C4-2B (cell line): ENCODE measurements at regions not wholly inside any gene's neighbourhood (a gene's known extent, or its start where the extent isn't known, plus 50 kb on each side); places are given as distances from the start of the nearest gene placed in this dataset.

Experiments used
- H3K27ac ChIP-seq: fragments of 450-650 bp; 2 replicates; pipeline ENCODE4 v1.5.1; 2017
- ZFX ChIP-seq: fragments of 450-650 bp; IDR thresholded peaks from 2 replicates; pipeline ENCODE4 v1.6.1; 2017
- TF ChIP-seq, protein P1 (sequence below): fragments of 450-650 bp; conservative IDR thresholded peaks from 2 replicates; pipeline ENCODE4 v1.5.1; 2017; ENCODE audit warnings: mild to moderate bottlenecking

DNA sequence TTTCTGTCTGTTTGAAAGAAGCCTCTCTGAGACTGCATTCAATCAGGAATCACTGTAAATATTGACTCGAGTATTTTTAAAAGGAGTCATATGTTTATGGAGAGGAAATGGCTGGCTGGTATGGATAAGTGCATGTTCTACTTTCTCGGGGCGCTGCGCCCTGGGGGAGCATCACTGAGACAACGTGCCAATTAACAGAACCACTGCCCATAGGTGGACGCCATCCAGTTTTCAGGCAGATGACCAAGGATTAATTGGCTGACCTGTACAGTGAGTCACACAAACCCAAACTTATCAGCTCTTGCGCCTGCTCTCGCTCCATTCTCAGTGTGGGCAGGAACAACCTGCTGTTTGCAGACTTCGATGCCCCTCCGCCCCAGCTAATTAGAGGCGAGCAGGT lies 571.2 kb downstream of the QKI start:
- no peak overlapping the region for H3K27ac ChIP-seq
- TF ChIP-seq, protein P1, sequence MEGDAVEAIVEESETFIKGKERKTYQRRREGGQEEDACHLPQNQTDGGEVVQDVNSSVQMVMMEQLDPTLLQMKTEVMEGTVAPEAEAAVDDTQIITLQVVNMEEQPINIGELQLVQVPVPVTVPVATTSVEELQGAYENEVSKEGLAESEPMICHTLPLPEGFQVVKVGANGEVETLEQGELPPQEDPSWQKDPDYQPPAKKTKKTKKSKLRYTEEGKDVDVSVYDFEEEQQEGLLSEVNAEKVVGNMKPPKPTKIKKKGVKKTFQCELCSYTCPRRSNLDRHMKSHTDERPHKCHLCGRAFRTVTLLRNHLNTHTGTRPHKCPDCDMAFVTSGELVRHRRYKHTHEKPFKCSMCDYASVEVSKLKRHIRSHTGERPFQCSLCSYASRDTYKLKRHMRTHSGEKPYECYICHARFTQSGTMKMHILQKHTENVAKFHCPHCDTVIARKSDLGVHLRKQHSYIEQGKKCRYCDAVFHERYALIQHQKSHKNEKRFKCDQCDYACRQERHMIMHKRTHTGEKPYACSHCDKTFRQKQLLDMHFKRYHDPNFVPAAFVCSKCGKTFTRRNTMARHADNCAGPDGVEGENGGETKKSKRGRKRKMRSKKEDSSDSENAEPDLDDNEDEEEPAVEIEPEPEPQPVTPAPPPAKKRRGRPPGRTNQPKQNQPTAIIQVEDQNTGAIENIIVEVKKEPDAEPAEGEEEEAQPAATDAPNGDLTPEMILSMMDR, result no peak
- TF ChIP-seq ZFX, result no peak

DNA sequence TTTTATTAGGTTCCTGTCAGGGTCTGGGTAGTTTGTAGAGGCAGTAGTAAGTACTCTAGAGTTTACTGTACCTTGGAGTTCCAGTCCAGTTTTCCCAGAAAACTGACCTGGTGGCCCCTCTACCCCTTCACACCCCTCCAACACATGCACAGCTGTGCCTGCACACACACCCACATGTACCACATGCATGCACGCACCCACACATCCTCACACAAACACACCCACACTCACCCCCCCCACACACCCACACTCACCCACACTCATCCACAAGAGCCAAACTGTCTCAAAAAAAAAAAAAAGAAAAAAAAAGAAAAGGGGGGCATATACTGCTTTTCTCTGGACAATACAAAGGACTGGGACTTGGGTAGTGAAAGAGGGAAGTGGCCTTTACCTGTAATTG lies 570.5 kb downstream of the QKI start:
- no peak overlapping the region for H3K27ac ChIP-seq
- TF ChIP-seq, protein P1, result no peak
- TF ChIP-seq ZFX, result no peak

DNA sequence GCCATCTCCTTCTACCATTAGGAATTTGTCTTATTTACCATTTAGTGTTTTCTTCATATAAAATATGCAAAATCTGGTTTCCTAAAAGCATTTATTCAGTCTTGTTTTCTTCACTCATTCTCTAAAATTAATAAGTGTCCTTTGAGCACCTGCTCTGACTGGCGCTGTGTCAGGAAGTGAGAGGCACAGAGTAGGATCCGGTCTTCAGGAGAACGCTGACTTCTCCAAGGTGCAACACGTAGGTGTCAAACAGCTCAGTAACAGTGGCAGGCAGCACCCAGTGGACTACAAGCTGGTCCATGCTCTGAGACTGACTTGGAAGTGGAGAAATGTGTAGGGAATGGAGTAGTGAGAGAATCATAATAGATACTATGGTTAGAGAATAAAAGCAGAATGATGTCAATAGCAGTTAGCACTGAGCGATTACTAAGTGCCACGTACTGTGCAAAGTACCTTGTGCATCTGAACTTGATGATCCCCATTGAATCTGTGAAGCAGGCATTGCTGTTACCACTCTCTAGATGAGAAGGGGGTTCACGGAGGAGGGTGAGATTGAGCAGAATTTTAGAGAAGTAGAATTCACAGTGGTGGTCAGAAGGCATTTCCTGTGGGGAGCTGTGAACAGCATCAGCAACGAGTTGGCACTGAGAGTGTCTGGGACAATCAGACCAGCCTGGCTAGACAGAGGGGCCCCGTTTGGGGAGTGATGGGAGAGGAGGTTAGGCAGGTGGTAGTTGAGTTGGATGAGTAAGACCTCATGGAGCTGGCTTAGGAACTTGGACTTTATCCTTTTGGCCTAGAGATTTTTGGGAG lies 569.8 kb downstream of the QKI start:
- H3K27ac ChIP-seq, result no peak overlapping the region

DNA sequence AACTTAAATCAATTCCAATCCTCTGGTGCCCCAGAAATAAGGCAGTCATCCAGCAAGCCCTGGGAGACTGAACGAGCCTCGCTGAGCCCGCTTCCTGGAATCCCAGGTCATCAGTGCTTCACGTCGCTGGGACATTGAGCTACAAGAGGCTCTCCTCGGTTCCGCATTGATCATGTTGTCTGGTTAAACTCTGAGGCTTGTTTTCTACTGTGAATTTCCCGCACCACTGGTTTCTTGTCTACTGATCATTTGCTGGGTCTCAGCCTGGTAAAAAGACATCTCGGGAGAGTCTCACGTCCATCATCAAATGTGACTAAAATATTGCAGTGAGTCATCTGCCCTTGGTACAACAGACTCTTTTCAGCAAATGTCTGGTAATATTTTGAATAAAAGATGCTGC lies 569.2 kb downstream of the QKI start:
- TF ChIP-seq, protein P1, result no peak
- no peak for TF ChIP-seq ZFX
- no peak overlapping the region for H3K27ac ChIP-seq

More for the DNA sequence above, 569.8 kb downstream of the QKI start:
- TF ChIP-seq, protein P1, result no peak
- no peak for TF ChIP-seq ZFX

DNA sequence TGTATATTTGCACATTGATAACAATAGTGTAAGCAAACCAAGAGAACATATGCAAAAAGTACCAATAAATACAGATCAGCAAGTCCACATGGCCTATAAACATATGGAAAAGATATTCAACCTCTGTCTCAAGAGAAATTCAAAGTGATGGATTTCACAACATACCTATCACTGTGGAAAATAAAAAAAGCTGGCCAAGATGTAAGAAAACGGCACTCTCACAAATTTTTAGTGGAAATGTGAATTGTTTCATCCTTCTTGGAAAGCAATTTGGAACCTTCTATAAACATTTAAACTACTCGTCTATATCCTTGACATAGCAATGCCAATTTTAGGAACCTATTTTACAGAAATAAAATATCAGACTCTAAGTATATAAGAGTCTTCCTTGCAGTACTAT lies 559.8 kb downstream of the QKI start:
- TF ChIP-seq, protein P1, result no peak
- no peak for TF ChIP-seq ZFX
- H3K27ac ChIP-seq, result no peak overlapping the region

DNA sequence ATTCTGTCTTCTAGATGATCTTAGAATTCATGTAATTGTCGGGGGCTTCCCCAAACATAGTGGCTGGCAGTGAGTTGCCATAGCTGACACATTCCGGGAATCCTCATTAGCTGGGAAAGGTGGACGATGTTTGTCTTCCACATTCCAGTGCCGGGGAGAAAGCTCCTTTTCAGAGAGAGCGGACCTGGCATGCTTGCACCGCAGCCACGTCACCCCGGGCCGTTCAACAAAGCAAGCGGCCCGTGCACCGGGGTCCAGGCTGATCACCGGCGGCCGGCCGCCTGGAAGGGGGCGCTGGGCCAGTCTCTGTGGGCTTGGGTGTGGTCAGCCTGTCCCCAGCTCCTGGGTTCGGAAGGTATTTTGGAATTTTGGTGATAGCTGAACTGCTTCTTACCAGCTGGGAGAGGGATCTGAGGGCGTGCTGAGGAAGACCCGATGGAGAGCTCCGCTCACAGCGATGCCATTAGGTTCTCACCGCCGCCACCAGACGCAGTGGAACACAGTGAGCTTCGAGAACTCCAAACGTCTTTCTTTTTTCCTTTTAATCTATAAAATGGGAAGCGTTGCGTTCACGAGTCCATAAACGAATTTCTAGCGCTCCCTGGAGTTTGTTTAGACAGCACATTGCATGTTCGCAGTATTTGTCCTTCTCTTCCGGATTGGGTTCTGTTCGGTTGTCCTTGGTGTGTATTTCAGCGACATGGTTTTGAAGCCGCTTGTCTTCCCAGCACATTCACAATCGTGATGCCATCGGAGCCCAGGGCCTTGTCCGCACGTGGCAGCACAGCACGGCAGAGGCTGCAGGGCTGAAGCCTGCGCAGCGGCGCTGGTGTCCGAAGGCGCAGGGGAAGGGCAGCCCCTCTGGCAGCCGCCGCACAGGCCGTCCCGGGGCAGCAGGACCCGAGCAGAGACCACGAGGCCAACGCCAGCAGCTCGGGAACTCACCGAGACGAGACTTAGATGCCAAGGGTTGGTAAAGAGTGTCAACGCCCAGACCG lies 557.6 kb downstream of the QKI start:
- no peak overlapping the region for H3K27ac ChIP-seq
- TF ChIP-seq, protein P1, result no peak
- TF ChIP-seq ZFX, result no peak
